Endodermal cell (in vitro differentiated cells): ENCODE measurements at regions not wholly inside any gene's neighbourhood (a gene's known extent, or its start where the extent isn't known, plus 50 kb on each side); places are given as distances from the start of the nearest gene placed in this dataset.

Experiments used
- DNase-seq: peaks from one replicate; pipeline ENCODE4 v3.0.0-alpha.2; 2017
- H3K27ac ChIP-seq: 2 replicates; pipeline ENCODE4 v1.5.1; 2013; ENCODE audit warnings: mild to moderate bottlenecking, low read depth, low read length, moderate library complexity
- H3K27me3 ChIP-seq: 2 replicates; pipeline ENCODE4 v1.6.1; 2013; ENCODE audit warnings: mild to moderate bottlenecking, low read length, moderate library complexity; ENCODE audit not compliant: insufficient read depth, control insufficient read depth, poor library complexity, severe bottlenecking
- H3K36me3 ChIP-seq: 2 replicates; pipeline ENCODE4 v1.7.0; 2013; ENCODE audit warnings: mild to moderate bottlenecking, low read length, moderate library complexity; ENCODE audit not compliant: control insufficient read depth, insufficient read depth
- H3K4me1 ChIP-seq: one replicate; pipeline ENCODE4 v1.7.0; 2013; ENCODE audit warnings: low read length; ENCODE audit not compliant: control insufficient read depth, insufficient read depth
- H3K4me3 ChIP-seq: 2 replicates; pipeline ENCODE4 v1.5.1; 2013; ENCODE audit warnings: mild to moderate bottlenecking, low read length, moderate library complexity
- H3K9ac ChIP-seq: 2 replicates; pipeline ENCODE4 v1.6.1; 2013; ENCODE audit warnings: mild to moderate bottlenecking, low read length, moderate library complexity; ENCODE audit not compliant: poor library complexity, severe bottlenecking; ENCODE audit errors: extremely low read depth
- H3K9me3 ChIP-seq: 2 replicates; pipeline ENCODE4 v1.6.1; 2013; ENCODE audit warnings: mild to moderate bottlenecking, low read length, moderate library complexity; ENCODE audit not compliant: control insufficient read depth
- H3K27ac Mint-ChIP-seq: 2 replicates; pipeline ENCODE4 v1.8.0; 2020; ENCODE audit warnings: mixed read lengths
- H3K27me3 Mint-ChIP-seq: 2 replicates; pipeline ENCODE4 v1.8.0; 2021; ENCODE audit warnings: mild to moderate bottlenecking, mixed read lengths; ENCODE audit not compliant: insufficient read depth
- H3K36me3 Mint-ChIP-seq: 2 replicates; pipeline ENCODE4 v1.8.0; 2020; ENCODE audit warnings: low read depth, mixed read lengths
- H3K4me1 Mint-ChIP-seq: 2 replicates; pipeline ENCODE4 v1.8.0; 2020; ENCODE audit warnings: mixed read lengths
- H3K4me3 Mint-ChIP-seq: 2 replicates; pipeline ENCODE4 v1.8.0; 2020; ENCODE audit warnings: mild to moderate bottlenecking, moderate library complexity, mixed read lengths
- H3K9me3 Mint-ChIP-seq: 2 replicates; pipeline ENCODE4 v1.8.0; 2020; ENCODE audit warnings: mild to moderate bottlenecking, mixed read lengths
- WGBS, 2 experiments: methylation state at CpG; one replicate each; pipeline versions ENCODE4 v1.1.5 to v1.1.7; 2013; ENCODE audit warnings: missing lambda C conversion rate in 2 of 2, mixed read lengths in 1 of 2; ENCODE audit not compliant: insufficient coverage in 1 of 2, insufficient read length in 1 of 2; 5-methylcytosine and 5-hydroxymethylcytosine counted together
- TF ChIP-seq, protein P1 (sequence below): fragments of 200-600 bp; sonication (generic); conservative IDR thresholded peaks from 2 replicates; pipeline ENCODE4 v1.5.0; 2021; ENCODE audit warnings: antibody characterized with exemption, mild to moderate bottlenecking

DNA sequence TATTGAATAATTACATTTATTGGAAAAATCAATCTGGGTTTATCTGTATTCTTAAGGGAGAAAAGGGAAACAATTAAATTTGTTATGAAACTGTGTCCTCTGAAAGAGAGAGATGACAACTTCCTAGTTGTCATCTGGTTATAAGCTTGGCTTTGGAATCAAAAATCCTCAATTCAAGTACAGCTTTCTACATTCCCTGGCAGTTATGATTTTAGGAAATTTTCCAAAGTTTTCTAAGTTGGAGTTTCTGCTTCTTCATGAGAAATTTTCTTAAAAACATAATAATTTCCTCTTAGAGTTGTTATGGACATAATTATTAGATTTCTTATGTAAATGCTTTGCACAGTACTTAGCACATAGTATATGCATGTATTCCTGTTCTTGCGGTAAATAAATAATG, 625.6 kb upstream of the SLC39A10 start:
- TF ChIP-seq, protein P1, sequence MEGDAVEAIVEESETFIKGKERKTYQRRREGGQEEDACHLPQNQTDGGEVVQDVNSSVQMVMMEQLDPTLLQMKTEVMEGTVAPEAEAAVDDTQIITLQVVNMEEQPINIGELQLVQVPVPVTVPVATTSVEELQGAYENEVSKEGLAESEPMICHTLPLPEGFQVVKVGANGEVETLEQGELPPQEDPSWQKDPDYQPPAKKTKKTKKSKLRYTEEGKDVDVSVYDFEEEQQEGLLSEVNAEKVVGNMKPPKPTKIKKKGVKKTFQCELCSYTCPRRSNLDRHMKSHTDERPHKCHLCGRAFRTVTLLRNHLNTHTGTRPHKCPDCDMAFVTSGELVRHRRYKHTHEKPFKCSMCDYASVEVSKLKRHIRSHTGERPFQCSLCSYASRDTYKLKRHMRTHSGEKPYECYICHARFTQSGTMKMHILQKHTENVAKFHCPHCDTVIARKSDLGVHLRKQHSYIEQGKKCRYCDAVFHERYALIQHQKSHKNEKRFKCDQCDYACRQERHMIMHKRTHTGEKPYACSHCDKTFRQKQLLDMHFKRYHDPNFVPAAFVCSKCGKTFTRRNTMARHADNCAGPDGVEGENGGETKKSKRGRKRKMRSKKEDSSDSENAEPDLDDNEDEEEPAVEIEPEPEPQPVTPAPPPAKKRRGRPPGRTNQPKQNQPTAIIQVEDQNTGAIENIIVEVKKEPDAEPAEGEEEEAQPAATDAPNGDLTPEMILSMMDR: no peak
- Mint-ChIP-seq H3K36me3 (no peaks in the 10 kb centered on the region), H3K27me3 (no peaks in the 10 kb centered on the region), H3K4me3 (no peak overlapping the region), H3K9me3 (no peaks in the 10 kb centered on the region), H3K27ac (no peak overlapping the region), H3K4me1 (peaks cover 16% of the 10 kb centered on the region)
- no peaks in the 10 kb centered on the region for H3K36me3 ChIP-seq
- H3K4me1 ChIP-seq: peaks cover 6% of the 10 kb centered on the region
- no CpG with 5 or more reads among the region's 1 CpG for WGBS, 2 experiments
- no peak overlapping the region for H3K9ac ChIP-seq
- no peak overlapping the region for H3K4me3 ChIP-seq
- H3K9me3 ChIP-seq: no peaks in the 10 kb centered on the region
- no peak overlapping the region for H3K27ac ChIP-seq
- DNase-seq: no peak
- H3K27me3 ChIP-seq: no peaks in the 10 kb centered on the region

DNA sequence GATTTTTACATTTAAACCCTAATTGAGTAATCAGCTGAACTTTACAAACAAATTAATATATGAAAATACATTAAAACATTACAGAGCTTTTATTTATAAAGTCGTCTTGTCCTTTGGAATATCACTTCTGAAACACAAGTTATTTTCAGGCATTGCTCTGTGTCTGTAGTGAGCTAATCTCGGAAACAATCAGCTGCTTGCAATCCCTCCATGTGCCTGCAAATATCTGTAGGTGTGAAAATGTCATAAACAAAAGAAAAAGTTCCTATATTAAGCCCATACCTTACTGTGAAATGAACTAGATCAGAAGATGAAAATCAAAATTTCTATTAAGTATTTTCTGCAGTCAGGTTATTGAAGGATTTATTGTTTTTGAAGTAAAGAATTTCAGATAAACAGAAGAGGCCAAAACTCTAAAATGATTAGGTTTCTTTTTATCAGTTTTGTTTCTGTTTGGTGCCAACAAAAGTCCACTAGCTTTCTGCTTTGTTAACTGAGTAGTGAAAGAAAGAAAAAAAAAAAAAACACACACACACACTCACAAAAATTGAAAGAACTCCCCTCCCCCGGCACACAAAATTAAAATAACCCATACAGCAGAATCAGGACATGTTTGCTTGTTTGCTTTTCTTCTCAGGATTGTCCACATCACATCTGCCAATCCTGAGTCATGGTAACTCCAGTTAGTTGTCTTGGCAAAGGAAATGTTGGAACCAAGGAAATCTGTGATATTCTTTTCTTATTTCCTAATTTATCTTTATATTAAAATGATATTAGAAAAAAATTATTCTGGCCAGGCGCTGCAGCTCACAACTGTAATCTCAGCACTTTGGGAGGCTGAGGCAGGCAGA, 627.0 kb upstream of the SLC39A10 start:
- Histone ChIP-seq H3K4me3 (no peak overlapping the region), H3K27me3 (no peaks in the 10 kb centered on the region), H3K36me3 (no peaks in the 10 kb centered on the region), H3K9ac (no peak overlapping the region), H3K9me3 (no peaks in the 10 kb centered on the region), H3K4me1 (peaks cover 6% of the 10 kb centered on the region), H3K27ac (no peak overlapping the region)
- TF ChIP-seq, protein P1: no peak
- H3K27me3 Mint-ChIP-seq: no peaks in the 10 kb centered on the region
- H3K9me3 Mint-ChIP-seq: no peaks in the 10 kb centered on the region
- DNase-seq: no peak
- no peaks in the 10 kb centered on the region for H3K36me3 Mint-ChIP-seq
- no peak overlapping the region for H3K4me3 Mint-ChIP-seq
- peaks cover 16% of the 10 kb centered on the region for H3K4me1 Mint-ChIP-seq
- no peak overlapping the region for H3K27ac Mint-ChIP-seq
- 71 to 84% methylated on average over 1 to 4 of the region's 4 CpGs for WGBS, 2 experiments

DNA sequence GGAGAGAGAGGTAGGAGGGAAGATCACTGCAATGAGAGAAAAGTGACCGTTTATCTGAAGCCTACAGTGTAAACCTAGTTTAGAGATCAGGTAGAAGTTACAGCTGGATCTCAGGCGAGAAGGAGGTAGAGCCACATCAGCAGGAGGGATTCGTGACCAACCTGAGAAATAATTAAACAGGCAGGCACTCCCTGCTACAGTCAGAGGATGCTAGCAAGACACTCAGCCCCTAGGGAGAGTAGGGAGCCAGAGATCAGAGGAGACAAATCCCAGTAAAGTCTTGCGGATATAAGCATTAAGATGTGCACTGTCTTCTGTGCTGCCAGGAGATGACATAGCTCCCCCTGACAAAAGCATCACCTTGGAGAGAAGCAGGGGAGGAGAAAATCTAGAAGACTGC, 629.1 kb upstream of the SLC39A10 start:
- DNase-seq: peak; percentile 54
- no peak overlapping the region for H3K27ac Mint-ChIP-seq
- TF ChIP-seq, protein P1: peak; percentile 39
- WGBS, 2 experiments: 68 to 77% methylated on average over 4 of the region's 4 CpGs
- no peaks in the 10 kb centered on the region for H3K27me3 Mint-ChIP-seq
- no peak overlapping the region for H3K4me3 Mint-ChIP-seq
- H3K4me1 Mint-ChIP-seq: peaks cover 16% of the 10 kb centered on the region
- H3K27me3 ChIP-seq: no peaks in the 10 kb centered on the region
- H3K9me3 ChIP-seq: no peaks in the 10 kb centered on the region
- no peaks in the 10 kb centered on the region for H3K36me3 ChIP-seq
- no peak overlapping the region for H3K27ac ChIP-seq
- H3K9me3 Mint-ChIP-seq: no peaks in the 10 kb centered on the region
- no peaks in the 10 kb centered on the region for H3K36me3 Mint-ChIP-seq
- H3K9ac ChIP-seq: no peak overlapping the region
- no peak overlapping the region for H3K4me3 ChIP-seq
- peaks cover 6% of the 10 kb centered on the region for H3K4me1 ChIP-seq
